ENCODE measurements at regions not wholly inside any gene's neighbourhood (a gene's known extent, or its start where the extent isn't known, plus 50 kb on each side); places are given as distances from the start of the nearest gene placed in this dataset.
"Not testable (repeated sequence)": the region's sequence is repeated elsewhere in the genome, so short reads cannot be mapped to it uniquely, and the experiment has no call there.

DNA sequence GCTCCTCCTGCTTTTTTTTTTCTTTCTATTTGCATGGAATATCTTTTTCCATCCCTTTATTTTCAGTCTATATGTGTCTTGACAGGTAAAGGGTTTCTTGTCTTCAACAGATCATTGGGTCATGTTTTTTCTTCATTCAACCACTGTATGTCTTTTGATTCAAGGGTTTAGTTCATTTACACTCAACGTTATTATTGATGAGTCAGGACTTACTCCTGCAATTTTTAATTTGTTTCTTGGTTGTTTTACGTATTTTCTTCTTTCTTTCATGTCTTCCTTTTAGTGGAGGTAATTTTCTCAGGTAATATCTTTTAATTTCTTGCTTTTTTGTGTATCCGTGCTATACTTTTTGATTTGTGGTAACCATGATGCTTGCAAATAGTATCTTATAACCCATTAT, 429.1 kb upstream of the HTR1E start:
- intact Hi-C loops (cut with micrococcal nuclease): no loop called here
- no peak for DNase-seq

DNA sequence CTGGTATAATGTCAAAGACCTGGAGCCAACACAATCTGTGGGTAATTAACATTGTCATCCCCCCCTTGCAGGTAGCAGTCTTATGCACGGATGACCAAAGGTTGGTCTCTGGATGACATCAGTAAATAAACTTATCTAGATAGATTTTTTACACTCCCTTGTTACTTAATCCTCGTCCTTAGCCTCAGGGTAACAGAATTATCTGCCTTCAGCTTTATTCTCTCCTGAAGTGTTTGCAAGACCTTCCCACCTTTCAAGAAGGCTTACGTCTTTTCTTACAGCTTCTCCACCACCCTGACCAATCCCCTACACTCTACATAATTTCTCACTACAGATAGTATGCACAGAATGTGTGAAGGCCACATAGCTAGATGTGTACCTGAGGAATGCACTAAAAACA, 434.8 kb upstream of the HTR1E start:
- DNase-seq: no peak
- intact Hi-C loops (cut with micrococcal nuclease): no loop called here

More for the DNA sequence above, 429.1 kb upstream of the HTR1E start:
- no peak for ATAC-seq

DNA sequence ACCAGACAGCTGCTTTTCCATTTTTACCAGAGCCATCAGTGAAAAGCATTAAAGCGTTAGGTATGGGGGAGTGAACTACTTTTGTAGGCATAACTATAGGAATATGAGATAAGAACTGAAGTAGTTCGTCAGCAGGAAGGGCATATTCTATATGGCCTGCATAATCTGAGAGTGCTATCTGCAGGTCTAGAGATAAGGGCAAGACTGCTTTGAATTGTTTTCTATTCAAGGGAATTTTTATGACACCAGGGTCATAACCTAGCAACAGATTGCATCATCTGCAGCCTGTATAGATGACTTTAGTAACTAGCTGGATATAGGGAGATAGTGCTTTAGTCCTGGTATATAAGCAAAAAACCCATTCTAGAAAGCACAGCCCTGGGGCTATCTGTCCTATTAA, 437.3 kb upstream of the HTR1E start:
- DNase-seq: no peak
- ATAC-seq: no peak
- intact Hi-C loops (cut with micrococcal nuclease): no loop called here

More for the DNA sequence above, 434.8 kb upstream of the HTR1E start:
- no peak for ATAC-seq

DNA sequence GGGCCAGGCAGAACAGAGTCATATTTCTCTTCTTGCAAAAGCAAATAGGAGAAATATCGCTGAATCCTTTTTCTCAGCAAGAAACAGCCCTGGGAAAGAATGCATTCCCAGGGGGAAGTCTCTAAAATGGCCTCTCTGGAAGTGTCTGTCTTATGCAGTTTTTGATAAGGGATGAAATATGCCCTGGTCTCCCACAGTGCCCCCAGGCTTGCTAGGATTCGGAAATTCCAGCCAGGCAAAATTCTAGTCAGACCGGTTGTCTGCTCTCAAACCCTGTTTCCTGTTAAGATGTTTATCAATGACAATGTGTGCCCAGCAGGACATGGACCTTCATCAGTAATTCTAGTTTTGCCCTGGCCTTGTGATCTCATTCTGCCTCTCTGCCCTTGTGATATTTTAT, 448.3 kb upstream of the HTR1E start:
- ATAC-seq; DNase-seq; intact Hi-C loops (cut with micrococcal nuclease): not testable (repeated sequence)

DNA sequence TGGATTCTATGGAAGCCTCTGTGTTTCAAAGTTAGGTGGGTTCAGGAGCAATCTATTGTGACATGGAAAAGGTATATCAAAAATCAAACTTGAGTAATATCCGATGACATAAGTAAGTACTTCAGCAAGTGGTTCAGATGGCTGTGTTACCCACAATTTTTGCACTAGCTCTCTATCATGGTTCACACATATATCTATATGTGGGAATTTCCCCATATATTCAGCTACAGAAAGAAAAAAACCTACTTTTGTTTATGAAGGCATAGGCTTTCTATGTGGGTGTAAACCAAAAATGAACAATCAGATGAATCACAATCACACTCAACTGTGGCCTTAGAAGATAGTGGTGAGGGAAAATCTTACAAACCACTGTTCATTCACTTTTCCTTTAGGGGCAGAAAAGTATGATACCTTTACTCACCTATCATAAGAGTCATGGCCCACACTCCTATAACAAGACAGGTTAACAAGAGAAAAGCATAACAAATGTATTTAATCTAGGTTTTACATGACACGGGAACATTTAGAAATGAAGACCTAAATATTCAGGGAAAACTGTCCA, 449.6 kb upstream of the HTR1E start:
- intact Hi-C loops (cut with micrococcal nuclease): no loop called here
- no peak for ATAC-seq
- DNase-seq: no peak

DNA sequence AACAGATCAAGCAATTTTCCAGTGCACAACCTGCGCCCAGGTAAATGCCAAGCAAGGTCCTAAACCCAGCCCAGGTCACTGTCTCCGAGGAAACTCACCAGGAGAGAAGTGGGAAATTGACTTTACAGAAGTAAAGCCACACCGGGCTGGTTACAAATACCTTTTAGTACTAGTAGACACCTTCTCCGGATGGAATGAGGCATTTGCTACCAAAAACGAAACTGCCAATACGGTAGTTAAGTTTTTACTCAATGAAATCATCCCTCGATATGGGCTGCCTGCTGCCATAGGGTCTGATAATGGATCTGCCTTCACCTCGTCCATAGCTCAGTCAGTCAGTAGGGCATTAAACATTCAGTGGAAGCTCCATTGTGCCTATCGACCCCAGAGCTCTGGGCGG, 459.0 kb upstream of the HTR1E start:
- ATAC-seq; DNase-seq; intact Hi-C loops (cut with micrococcal nuclease): not testable (repeated sequence)

DNA sequence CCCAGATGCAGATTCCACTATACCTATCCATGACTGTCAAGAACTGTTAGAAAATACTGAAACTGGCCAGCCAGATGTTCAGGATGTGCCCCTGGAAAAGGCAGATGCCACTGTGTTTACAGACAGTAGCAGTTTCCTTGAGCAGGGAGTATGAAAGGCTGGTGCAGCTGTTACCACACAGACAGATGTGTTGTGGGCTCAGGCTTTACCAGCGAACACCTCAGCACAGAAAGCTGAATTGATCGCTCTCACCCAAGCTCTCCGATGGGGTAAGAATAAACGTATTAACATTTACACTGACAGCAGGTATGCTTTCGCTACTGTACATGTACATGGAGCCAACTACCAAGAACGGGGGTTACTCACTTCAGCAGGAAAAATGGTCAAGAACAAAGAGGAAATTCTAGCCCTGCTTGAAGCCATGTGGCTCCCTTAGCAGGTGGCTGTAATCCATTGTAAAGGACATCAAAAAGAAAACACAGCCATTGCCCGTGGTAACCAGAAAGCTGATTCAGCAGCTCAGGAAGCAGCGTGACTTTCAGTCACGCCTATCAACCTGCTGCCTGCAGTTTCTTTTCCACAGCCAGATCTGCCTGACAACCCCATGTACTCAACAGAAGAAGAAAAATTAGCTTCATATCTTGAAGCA, 459.7 kb upstream of the HTR1E start:
- DNase-seq (no peak), ATAC-seq (no peak)
- intact Hi-C loops (cut with micrococcal nuclease): no loop called here

DNA sequence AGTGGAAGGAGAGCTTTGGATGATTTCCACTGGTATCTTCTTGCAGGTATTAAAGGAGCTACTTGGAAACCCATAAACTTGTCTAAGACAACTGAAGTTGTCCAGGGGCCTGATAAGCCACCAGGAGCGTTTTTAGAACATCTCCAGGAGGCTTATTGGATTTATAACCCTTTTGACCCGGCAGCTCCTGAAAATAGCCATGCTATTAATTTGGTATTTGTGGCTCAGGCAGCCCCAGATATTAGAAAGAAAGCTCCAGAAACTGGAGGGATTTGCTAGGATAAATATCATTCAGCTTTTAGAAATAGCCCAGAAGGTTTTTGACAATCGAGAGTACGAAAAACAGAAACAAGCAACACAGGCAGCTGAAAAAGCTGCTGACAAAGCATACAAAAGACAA, 461.0 kb upstream of the HTR1E start:
- DNase-seq: no peak
- no peak for ATAC-seq

DNA sequence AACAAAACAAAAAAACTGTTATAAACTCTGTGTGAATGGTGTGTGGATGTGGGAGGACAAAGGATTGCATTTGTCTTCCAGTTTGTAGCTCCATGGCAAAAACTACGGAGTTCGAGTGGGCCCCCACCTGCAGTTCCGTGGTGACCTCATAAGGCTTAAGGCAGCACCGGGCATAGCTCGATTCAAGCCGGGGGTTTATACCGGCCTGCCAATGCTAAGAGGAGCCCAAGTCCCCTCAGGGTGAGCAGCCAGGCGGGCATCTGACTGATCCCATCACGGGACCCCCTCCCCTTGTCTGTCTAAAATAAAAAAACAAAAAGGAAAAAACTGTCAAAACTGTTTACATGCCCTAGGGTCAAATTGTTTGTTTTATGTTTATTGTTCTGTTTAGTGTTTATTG, 463.2 kb upstream of the HTR1E start:
- intact Hi-C loops (cut with micrococcal nuclease): no loop called here
- DNase-seq (no peak), ATAC-seq (no peak)

More for the DNA sequence above, 461.0 kb upstream of the HTR1E start:
- intact Hi-C loops (cut with micrococcal nuclease): no loop called here

DNA sequence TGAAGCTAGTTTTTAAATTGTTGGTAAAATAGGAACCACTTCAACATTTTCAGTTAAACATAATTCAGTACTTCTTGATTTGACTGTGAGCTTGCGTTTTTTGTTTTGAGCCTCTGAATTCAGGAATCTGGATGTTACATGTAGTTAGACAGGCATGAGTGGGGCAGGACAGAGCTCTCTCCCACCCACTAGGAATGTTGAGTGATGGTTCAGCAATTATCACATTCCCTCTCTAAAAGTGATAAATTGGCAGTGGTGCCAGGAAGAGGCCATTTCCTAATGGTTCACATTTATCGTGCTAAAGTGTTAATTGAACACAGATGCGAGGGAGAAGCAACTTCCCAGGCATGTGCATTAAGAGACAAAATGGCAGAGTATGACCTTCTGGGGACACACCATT, 465.5 kb upstream of the HTR1E start:
- ATAC-seq: no peak

DNA sequence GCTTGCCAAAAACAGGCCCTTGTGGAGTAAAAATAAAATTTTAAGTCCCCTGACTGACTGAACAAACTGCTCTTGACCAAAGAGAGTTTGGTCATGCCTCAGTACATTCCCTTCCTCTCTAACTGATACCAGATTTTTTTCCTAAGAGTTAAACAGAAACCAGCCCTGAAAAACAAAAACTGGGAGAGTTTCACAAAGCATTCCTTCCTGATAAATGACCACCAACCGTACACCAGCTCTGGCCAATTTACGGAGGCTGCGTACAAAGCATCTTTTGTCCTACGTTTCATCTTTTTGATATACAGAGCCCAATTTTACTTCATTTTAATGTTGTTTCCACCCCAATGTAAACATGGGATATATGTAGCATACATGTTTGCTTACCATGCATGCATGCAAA, 477.4 kb upstream of the HTR1E start:
- ATAC-seq (no peak), DNase-seq (no peak)
- intact Hi-C loops (cut with micrococcal nuclease): no loop called here

More for the DNA sequence above, 465.5 kb upstream of the HTR1E start:
- no peak for DNase-seq
- intact Hi-C loops (cut with micrococcal nuclease): no loop called here

DNA sequence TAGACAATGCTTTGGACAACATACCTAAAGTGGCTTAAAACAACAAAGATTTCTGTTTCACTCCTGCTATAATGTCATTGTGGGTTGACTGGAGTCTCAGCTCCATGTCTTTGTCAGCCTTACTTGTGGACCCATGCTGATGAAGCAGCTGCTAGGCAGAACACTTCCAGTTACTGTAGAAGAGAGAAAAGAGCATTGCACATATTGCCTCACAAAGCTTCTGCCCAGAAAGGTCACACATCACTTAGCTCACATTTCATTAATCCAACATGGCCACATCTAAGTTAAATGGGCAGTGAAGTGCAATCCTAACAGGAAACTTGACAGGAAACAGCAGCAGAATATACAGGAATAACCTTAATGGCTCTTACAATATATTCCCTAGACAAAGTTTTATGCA, 480.5 kb upstream of the HTR1E start:
- no peak for DNase-seq
- intact Hi-C loops (cut with micrococcal nuclease): no loop called here
- ATAC-seq: no peak

DNA sequence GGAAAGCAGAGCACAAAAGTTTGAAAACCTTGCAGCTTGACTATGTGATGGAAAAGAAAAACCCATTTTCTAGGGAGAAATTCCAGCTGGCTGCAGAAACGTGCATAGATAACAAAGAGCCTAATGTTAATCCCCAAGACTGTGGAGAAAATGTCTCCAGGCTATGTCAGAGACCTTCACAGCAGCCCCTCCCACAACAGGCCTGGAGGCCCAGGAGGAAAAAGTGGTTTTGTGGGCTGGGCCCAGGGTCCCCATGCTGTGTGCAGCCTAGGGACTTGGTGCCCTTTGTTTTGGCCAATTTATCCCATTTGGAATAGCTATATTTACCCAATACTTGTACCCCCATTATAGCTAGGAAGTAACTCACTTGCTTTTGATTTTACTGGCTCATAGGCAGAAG, 484.1 kb upstream of the HTR1E start:
- no peak for ATAC-seq
- no peak for DNase-seq
- intact Hi-C loops (cut with micrococcal nuclease): no loop called here

DNA sequence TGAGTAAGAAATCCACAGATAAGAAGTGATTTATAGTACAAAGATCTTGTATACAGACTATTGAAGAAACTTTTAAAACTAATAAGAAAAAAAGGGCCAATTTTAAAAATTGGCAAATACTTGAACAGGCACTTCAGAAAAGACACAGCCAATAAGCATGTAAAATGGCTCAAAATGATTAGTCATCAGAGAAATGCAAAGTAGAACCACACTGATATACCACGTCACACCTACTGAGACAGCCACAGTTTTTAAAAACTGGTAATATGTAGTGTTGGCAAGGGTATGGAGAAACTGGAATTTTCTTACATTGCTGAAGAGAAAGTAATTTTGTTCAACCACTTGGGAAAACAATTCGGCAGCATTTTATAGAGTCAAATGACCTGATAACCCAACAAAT, 488.9 kb upstream of the HTR1E start:
- DNase-seq: no peak
- no peak for ATAC-seq
- intact Hi-C loops (cut with micrococcal nuclease): no loop called here

DNA sequence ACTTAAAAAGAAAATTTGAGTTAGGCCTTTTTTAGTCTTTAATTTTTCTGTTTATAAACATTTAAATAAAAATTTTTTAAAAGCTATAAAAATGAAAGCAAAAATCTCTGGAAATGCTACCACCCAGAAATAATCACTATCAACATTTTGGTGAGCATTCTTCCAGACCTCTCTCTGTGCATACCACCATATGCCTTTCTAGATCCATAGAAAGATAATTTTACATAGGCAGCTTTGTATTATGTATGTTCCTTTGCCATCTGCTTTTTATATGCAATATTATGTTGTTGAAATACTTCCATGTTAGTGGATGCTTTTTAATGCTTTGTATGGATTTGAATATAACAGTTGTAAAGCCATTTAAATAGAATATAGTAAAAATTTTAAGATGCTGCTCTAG, 496.7 kb upstream of the HTR1E start:
- ATAC-seq: no peak
- intact Hi-C loops (cut with micrococcal nuclease): no loop called here
- DNase-seq: no peak

DNA sequence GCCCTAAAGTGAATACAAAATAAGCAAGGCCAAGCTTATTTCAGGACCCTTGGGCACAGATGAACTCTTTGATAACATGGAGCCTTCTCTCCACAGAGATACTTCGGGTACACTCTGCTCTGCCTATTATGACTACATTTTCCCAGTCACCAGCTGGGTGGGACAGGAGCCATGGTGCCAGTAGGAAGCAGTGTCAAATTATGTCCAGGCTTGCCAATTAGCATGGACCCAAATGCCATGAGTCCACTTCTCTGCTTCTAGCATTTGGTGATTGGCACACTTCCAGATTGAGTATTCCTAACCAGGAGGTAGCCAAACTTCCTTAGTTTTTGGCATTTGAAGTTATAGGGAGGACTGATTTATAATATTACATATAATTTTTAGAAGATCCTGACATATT, 513.8 kb upstream of the HTR1E start:
- intact Hi-C loops (cut with micrococcal nuclease): no loop called here
- DNase-seq: no peak
- no peak for ATAC-seq

DNA sequence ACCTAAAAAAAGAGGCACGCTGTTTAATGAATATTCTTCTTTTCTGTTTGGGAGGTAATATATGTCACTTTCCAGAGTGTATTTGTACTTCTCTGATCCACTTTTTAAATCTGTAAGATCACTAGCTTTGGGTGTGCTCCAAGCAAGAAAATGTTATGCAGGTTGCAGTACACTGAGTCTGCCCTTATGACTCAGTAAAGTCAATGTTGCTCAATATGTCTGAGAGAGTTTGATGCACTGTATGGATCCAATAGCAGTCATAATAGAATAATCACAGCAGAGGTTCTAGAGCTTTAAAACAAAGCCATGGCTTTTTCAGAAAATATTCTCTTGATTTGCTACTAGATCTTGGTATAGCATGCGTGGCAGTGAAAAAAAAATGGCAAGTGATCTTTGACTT, 525.3 kb upstream of the HTR1E start:
- DNase-seq (no peak), ATAC-seq (no peak)
- intact Hi-C loops (cut with micrococcal nuclease): no loop called here

DNA sequence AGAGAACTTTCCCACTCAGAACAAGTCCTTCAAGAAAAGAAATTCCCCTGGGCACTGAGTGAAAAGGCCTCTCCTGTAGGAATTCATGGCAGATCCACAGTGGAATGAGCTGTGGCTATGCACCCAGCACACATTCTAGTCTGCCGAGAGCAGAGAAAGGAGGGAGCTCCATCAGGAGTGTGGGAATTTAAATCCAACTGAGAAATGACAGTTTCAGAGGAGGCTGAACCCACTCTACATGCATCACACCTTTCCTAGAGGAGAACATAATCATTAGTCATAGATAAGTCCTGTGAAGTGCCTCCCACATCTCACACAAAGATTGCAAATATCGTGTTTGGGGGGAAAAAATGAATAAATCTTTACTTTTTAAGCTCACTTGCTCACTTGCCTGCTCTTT, 530.2 kb upstream of the HTR1E start:
- no peak for DNase-seq
- no peak for ATAC-seq
- intact Hi-C loops (cut with micrococcal nuclease): no loop called here

DNA sequence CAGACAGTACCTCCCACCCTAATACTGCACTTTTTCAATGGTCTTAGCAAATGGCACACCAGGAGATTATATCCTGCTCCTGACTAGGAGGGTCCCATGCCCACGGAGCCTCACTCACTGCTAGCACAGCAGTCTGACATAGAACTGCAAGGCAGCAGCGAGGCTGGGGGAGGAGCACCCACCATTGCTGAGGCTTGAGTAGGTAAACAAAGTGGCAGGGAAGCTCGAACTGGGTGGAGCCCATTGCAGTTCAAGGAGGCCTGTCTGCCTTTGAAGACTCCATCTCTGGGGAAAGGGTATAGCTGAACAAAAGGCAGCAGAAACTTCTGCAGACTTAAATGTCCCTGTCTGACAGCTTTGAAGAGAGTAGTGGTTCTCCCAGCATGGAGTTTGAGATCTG, 544.5 kb upstream of the HTR1E start:
- DNase-seq; ATAC-seq; intact Hi-C loops (cut with micrococcal nuclease): not testable (repeated sequence)

DNA sequence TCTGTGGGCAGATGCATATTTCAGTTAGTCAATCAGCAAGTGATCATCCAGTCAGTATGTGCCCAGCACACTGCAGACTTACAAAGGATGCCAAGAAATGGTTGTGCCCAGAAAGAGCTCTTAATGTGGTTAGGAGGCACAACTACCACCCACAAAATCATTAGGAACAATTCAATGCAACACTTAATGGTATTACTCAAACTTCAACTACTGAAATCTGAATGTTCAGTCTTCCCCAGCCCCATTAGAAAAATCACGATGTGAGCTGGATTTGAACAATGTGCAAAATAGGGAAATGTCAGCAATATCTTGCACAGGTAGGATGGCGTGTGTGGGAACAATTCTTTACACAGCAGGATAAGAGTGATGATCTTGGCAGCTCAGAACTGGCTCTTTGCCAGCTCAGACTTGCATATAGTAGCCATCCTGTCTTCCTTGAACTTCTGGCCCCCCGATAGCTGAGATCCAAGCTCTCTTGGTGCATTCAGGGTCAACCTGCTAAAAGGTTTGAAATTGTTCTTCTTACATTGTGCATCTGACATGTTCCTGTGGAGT, 556.7 kb upstream of the HTR1E start:
- DNase-seq: no peak
- ATAC-seq: no peak
- intact Hi-C loops (cut with micrococcal nuclease): no loop called here

DNA sequence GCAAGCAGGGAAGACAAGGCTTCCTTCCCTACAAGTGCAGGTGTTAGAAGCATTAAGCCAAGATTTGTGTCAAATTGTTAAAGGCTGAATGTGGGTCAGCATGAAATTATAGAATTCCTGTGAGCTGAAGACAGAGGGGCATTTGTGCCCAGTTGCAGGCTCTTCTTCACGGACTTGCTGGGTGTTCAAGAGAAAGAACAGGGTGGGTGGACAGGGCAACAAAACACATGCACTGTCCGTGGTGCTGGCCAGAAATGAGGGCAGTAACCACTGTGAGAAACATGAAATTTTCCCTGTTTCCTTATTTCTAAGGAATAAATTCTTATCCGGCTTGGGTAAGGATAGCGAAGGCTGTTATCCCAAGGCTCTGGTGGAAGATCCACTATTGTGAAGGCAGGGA, 579.5 kb upstream of the HTR1E start:
- no peak for ATAC-seq
- intact Hi-C loops (cut with micrococcal nuclease): no loop called here

More for the DNA sequence above, 579.5 kb upstream of the HTR1E start:
- DNase-seq: no peak

All from left ventricle myocardium superior (tissue), 1 donor.